A549 (cell line): ENCODE measurements at regions not wholly inside any gene's neighbourhood (a gene's known extent, or its start where the extent isn't known, plus 50 kb on each side); places are given as distances from the start of the nearest gene placed in this dataset.

Source experiments
- ATAC-seq, 2 experiments: fragments of 200-7000 bp in 1 of 2; fragments of >200 bp in 1 of 2; cut with Nextera tagmentation in 1 of 2; cut with Tn5 transposase in 1 of 2; 3 replicates each; pipeline versions ENCODE4 v1.8.0 to v1.9.1; 2018 to 2020; ENCODE audit warnings: mild to moderate bottlenecking in 1 of 2, moderate library complexity in 1 of 2
- CTCF ChIA-PET: fragments of 300-600 bp; sonication (Branson Sonifier 250); formaldehyde crosslinking; extraction: SDS; loops from one replicate; lab custom pipeline; 2021; ENCODE audit warnings: antibody characterized with exemption, inconsistent platforms; lab: Yijun Ruan, JAX
- POLR2A ChIA-PET: fragments of 350-600 bp; formaldehyde crosslinking; extraction: SDS; loops from one replicate; lab custom pipeline; 2021; ENCODE audit warnings: antibody characterized with exemption, inconsistent platforms; lab: Yijun Ruan, JAX
- DNase-seq, 2 experiments: peaks; one replicate each; pipeline versions ENCODE4 v3.0.0 to v3.0.0-alpha.2; 2011 to 2016; ENCODE audit warnings: low read depth in 1 of 2, low spot score in 1 of 2
- FAIRE-seq: peaks from 2 replicates; lab custom pipeline; 2011; peaks lifted over from hg19 to GRCh38; lab: Jason Lieb, UNC
- H3K27ac ChIP-seq, 2 experiments: fragments of >200 bp; sonication (Bioruptor Twin); formaldehyde crosslinking; 3 replicates each; pipeline ENCODE4 v1.5.1; 2016 to 2017
- H3K4me1 ChIP-seq: fragments of >200 bp; sonication (Bioruptor Twin); formaldehyde crosslinking; 3 replicates; pipeline ENCODE4 v1.6.1; 2016
- H3K4me2 ChIP-seq: fragments of >200 bp; sonication (Bioruptor Twin); formaldehyde crosslinking; 3 replicates; pipeline ENCODE4 v1.6.1; 2016
- H3K4me3 ChIP-seq: fragments of >200 bp; sonication (Bioruptor Twin); formaldehyde crosslinking; 3 replicates; pipeline ENCODE4 v1.5.1; 2016
- H3K9me3 ChIP-seq: fragments of >200 bp; sonication (Bioruptor Twin); formaldehyde crosslinking; 3 replicates; pipeline ENCODE4 v1.6.1; 2016
- BHLHE40 ChIP-seq: IDR thresholded peaks from 2 replicates; pipeline ENCODE4 v1.6.1; 2012; ENCODE audit warnings: low read depth, low read length, inconsistent platforms
- CBX2 ChIP-seq: fragments of 200-600 bp; sonication (generic); IDR thresholded peaks from 2 replicates; pipeline ENCODE4 v1.6.1; 2016; ENCODE audit warnings: low read depth, mild to moderate bottlenecking, borderline replicate concordance
- CBX8 ChIP-seq: fragments of 200-600 bp; sonication (generic); IDR thresholded peaks from 2 replicates; pipeline ENCODE4 v1.6.1; 2016
- CEBPB ChIP-seq, 2 experiments: fragments of >200 bp in 1 of 2; sonication (Bioruptor Twin) in 1 of 2; formaldehyde crosslinking in 1 of 2; IDR thresholded peaks; 2 replicates each; pipeline ENCODE4 v1.6.1; 2012 to 2016
- EHF ChIP-seq: fragments of 250-450 bp; sonication (Bioruptor Pico); IDR thresholded peaks from 2 replicates; pipeline ENCODE4 v1.5.0; 2020; ENCODE audit warnings: mild to moderate bottlenecking
- EP300 ChIP-seq, 2 experiments: fragments of >200 bp; sonication (Bioruptor Twin); formaldehyde crosslinking; IDR thresholded peaks; 2 replicates in 1 of 2; 3 replicates in 1 of 2; pipeline ENCODE4 v1.6.1; 2016 to 2017
- ESRRA ChIP-seq: fragments of 150-350 bp; IDR thresholded peaks from 2 replicates; pipeline ENCODE4 v1.6.1; 2014; ENCODE audit warnings: mild to moderate bottlenecking, low read length, borderline replicate concordance
- FOSB ChIP-seq: fragments of 250-450 bp; sonication (Bioruptor Pico); IDR thresholded peaks from 2 replicates; pipeline ENCODE4 v1.5.0; 2020; ENCODE audit warnings: mild to moderate bottlenecking, moderate library complexity
- GATA3 ChIP-seq: IDR thresholded peaks from 2 replicates; pipeline ENCODE4 v1.6.1; 2012; ENCODE audit warnings: borderline replicate concordance
- HDAC2 ChIP-seq: fragments of 200-600 bp; sonication (generic); IDR thresholded peaks from 2 replicates; pipeline ENCODE4 v1.6.1; 2016
- HEYL ChIP-seq: fragments of 250-450 bp; sonication (Bioruptor Pico); IDR thresholded peaks from 2 replicates; pipeline ENCODE4 v1.8.0; 2021; ENCODE audit warnings: mild to moderate bottlenecking, moderate library complexity
- HOXB5 ChIP-seq: fragments of 250-450 bp; sonication (Bioruptor Pico); IDR thresholded peaks from 2 replicates; pipeline ENCODE4 v1.5.0; 2020; ENCODE audit warnings: mild to moderate bottlenecking, moderate library complexity
- MAZ ChIP-seq: fragments of 150-350 bp; IDR thresholded peaks from 2 replicates; pipeline ENCODE4 v1.6.1; 2014; ENCODE audit warnings: antibody characterized with exemption, low read depth, low read length, borderline replicate concordance
- NPAS2 ChIP-seq: fragments of 250-450 bp; sonication (Bioruptor Pico); IDR thresholded peaks from 2 replicates; pipeline ENCODE4 v1.8.0; 2022; ENCODE audit warnings: mild to moderate bottlenecking, moderate library complexity, borderline replicate concordance
- PHF8 ChIP-seq: fragments of 200-600 bp; sonication (generic); IDR thresholded peaks from 2 replicates; pipeline ENCODE4 v1.6.1; 2016; ENCODE audit warnings: low read depth, mild to moderate bottlenecking, antibody characterized with exemption, moderate library complexity, borderline replicate concordance
- POLR2A ChIP-seq: IDR thresholded peaks from 2 replicates; pipeline ENCODE4 v1.6.1; 2012; ENCODE audit warnings: mild to moderate bottlenecking, low read length
- POLR2AphosphoS2 ChIP-seq: conservative IDR thresholded peaks from 2 replicates; pipeline ENCODE4 v1.6.1; 2012; ENCODE audit warnings: low read length, improper control_type of control experiment, inconsistent platforms
- RCOR1 ChIP-seq: fragments of 150-350 bp; IDR thresholded peaks from 2 replicates; pipeline ENCODE4 v1.6.1; 2014; ENCODE audit warnings: antibody characterized with exemption, low read length, low read depth
- SMC3 ChIP-seq: fragments of >200 bp; sonication (Bioruptor Twin); formaldehyde crosslinking; IDR thresholded peaks from 3 replicates; pipeline ENCODE4 v1.6.1; 2018; ENCODE audit warnings: inconsistent platforms
- ZSCAN20 ChIP-seq: fragments of 250-450 bp; sonication (Bioruptor Pico); IDR thresholded peaks from 2 replicates; pipeline ENCODE4 v1.8.0; 2022; ENCODE audit warnings: mild to moderate bottlenecking, moderate library complexity
- WGBS: methylation state at CpG from one replicate; pipeline ENCODE4 v1.1.6; 2017; ENCODE audit errors: missing lambda C conversion rate; 5-methylcytosine and 5-hydroxymethylcytosine counted together
- TF ChIP-seq, protein P1 (sequence below): fragments of >200 bp; sonication (Bioruptor Twin); formaldehyde crosslinking; IDR thresholded peaks from 3 replicates; pipeline ENCODE4 v1.6.1; 2016
- TF ChIP-seq, protein P2 (sequence below): fragments of 150-350 bp; IDR thresholded peaks from 2 replicates; pipeline ENCODE4 v1.6.1; 2014; ENCODE audit warnings: low read depth, mild to moderate bottlenecking, low read length
- TF ChIP-seq, protein P3 (sequence below): IDR thresholded peaks from 2 replicates; pipeline ENCODE4 v1.6.1; 2012
- TF ChIP-seq, protein P4 (sequence below): IDR thresholded peaks from 2 replicates; pipeline ENCODE4 v1.6.1; 2012
- TF ChIP-seq, protein P5 (sequence below): fragments of >200 bp; sonication (Bioruptor Twin); formaldehyde crosslinking; IDR thresholded peaks from 2 replicates; pipeline ENCODE4 v1.6.1; 2016

DNA sequence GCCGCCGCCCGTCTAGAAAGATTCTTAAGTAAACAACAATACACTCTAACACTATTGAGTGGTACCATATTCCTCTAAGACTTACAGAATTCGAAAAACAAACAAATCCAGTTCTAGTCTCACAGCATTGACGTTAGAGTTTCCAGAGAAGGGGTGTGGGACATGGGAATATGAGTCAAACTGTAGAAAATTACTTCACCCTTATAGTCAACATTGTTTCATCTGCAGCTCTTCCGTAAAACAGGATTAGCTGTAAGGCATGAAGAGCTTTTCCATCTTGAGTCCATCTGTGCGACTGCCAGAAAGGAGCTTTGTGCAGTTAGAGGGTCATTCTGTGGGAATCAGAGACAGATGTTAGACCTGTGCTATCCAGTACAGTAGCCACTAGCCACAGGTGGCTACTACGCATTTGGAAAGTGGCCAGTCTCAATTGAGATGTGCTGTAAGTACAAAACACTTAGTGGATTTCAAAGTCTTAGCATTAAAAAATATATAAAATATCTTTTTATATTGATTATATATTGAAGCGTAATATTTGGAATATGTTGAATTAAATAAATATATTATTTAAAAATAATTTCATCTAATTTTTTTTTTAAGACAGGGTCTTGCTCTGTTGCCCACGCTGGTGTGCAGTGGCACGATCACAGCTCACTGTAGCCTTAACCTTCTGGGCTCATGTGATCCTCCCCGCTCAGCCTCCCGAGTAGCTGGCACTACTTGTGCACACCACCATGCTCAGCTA, 79.8 kb upstream of the MPP7 start:
- Histone ChIP-seq H3K4me1 (no peaks in the 10 kb centered on the region), H3K4me3 (peak overlapping the region; percentile 29; the same call in 2 of the 3 replicates), H3K27ac (no peak overlapping the region), H3K9me3 (no peaks in the 10 kb centered on the region), H3K4me2 (peak overlapping the region; percentile 65)
- CTCF ChIA-PET, result interaction anchor here (0.9 to 12.0 kb wide), 13 partner anchors 10 to 1013 kb away, joined by 3 to 165 read pairs (median 7); partner anchors contain the start of gene MPP7
- no peak for FAIRE-seq
- ATAC-seq, result no peak
- peak in 1 of 2 experiments; percentile 32 for DNase-seq
- POLR2A ChIA-PET, result no interaction called here
- WGBS, result 26% methylated on average over 13 of the region's 13 CpGs
- TF ChIP-seq NPAS2 (CRISPR knock-in tag), result no peak
- TF ChIP-seq HEYL (CRISPR knock-in tag), result no peak
- no peak for TF ChIP-seq CBX8
- TF ChIP-seq SMC3, result no peak
- TF ChIP-seq, protein P1, sequence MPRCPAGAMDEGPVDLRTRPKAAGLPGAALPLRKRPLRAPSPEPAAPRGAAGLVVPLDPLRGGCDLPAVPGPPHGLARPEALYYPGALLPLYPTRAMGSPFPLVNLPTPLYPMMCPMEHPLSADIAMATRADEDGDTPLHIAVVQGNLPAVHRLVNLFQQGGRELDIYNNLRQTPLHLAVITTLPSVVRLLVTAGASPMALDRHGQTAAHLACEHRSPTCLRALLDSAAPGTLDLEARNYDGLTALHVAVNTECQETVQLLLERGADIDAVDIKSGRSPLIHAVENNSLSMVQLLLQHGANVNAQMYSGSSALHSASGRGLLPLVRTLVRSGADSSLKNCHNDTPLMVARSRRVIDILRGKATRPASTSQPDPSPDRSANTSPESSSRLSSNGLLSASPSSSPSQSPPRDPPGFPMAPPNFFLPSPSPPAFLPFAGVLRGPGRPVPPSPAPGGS, result no peak
- TF ChIP-seq POLR2A, result no peak
- TF ChIP-seq CBX2, result no peak
- TF ChIP-seq, protein P2, sequence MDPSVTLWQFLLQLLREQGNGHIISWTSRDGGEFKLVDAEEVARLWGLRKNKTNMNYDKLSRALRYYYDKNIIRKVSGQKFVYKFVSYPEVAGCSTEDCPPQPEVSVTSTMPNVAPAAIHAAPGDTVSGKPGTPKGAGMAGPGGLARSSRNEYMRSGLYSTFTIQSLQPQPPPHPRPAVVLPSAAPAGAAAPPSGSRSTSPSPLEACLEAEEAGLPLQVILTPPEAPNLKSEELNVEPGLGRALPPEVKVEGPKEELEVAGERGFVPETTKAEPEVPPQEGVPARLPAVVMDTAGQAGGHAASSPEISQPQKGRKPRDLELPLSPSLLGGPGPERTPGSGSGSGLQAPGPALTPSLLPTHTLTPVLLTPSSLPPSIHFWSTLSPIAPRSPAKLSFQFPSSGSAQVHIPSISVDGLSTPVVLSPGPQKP, result no peak
- TF ChIP-seq EP300 (IDR thresholded peaks at IDR 0.05), result no peak
- no peak for TF ChIP-seq HOXB5 (CRISPR knock-in tag)

DNA sequence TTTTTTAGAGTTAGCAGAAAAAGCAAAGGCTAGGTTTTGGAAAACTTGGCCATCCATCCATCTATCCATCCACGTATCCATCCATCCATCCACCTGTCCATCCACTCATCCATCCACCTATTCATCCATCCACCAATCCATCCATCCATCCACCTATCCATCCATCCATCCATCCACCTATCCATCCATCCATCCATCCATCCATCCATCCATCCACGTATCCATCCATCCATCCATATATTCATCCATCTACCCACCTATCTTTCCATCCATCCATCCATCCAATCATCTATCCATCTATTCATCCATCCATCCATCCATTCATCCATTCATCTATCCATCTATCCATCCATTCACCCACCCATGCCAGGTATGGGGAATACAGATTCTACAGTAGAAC, 81.7 kb upstream of the MPP7 start:
- FAIRE-seq (no peak), ATAC-seq (no peak), DNase-seq (no peak)
- 24% methylated on average over 2 of the region's 2 CpGs for WGBS
- CTCF ChIA-PET, result interaction anchor here (1.8 to 12.0 kb wide), 2 partner anchors 134 to 826 kb away, joined by 4 to 165 read pairs; no protein-coding TSS in a partner anchor
- no peak overlapping the region for H3K4me2 ChIP-seq
- TF ChIP-seq FOSB (CRISPR knock-in tag) (no peak), RCOR1 (no peak), EHF (CRISPR knock-in tag) (no peak), PHF8 (no peak), POLR2A (no peak), HOXB5 (CRISPR knock-in tag) (no peak), ZSCAN20 (CRISPR knock-in tag) (no peak)
- TF ChIP-seq, protein P3, sequence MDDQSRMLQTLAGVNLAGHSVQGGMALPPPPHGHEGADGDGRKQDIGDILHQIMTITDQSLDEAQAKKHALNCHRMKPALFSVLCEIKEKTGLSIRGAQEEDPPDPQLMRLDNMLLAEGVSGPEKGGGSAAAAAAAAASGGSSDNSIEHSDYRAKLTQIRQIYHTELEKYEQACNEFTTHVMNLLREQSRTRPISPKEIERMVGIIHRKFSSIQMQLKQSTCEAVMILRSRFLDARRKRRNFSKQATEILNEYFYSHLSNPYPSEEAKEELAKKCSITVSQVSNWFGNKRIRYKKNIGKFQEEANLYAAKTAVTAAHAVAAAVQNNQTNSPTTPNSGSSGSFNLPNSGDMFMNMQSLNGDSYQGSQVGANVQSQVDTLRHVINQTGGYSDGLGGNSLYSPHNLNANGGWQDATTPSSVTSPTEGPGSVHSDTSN, result no peak
- TF ChIP-seq, protein P4, sequence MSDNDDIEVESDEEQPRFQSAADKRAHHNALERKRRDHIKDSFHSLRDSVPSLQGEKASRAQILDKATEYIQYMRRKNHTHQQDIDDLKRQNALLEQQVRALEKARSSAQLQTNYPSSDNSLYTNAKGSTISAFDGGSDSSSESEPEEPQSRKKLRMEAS, result no peak
- H3K4me3 ChIP-seq, result no peak overlapping the region
- POLR2A ChIA-PET, result no interaction called here
- no peaks in the 10 kb centered on the region for H3K9me3 ChIP-seq
- no peak overlapping the region for H3K27ac ChIP-seq
- no peaks in the 10 kb centered on the region for H3K4me1 ChIP-seq

DNA sequence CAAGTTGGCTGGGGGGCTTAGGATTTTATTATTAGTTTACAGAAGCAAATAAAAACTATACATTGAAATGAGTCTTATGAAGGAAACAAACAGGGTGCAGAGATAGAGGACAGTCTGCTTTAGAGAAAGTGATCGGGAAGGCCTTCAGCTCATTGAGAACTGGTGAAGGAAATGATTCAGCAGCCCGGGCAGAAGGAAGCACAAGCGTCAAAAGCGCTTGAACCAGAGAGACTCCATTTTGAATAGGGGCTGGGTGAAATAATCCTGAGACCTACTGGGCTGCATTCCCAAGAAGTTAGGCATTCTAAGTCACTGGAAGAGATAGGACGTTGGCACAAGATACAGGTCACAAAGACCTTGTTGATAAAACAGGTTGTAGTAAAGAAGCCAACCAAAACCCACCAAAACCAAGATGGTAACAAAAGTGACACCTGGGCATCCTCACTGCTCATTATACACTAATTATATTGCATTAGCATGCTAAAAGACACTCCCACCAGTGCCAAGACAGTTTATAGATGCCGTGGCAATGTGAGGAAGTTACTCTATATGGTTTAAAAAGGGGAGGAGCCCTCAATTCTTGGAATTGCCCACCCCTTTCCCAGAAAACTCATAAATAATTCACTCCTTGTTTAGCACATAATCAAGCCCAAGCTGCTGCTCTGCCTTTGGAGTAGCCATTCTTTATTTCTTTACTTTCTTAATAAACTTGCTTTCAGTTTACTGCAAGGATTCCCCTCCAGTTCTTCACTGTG, 83.1 kb upstream of the MPP7 start:
- DNase-seq (no peak), FAIRE-seq (no peak)
- TF ChIP-seq HEYL (CRISPR knock-in tag) (no peak), ESRRA (no peak), GATA3 (no peak), CEBPB (IDR thresholded peaks at IDR 0.05) (no peak), EP300 (IDR thresholded peaks at IDR 0.05) (no peak), MAZ (no peak), POLR2AphosphoS2 (no peak), HDAC2 (no peak), CBX8 (no peak), BHLHE40 (no peak), NPAS2 (CRISPR knock-in tag) (no peak)
- TF ChIP-seq, protein P5, sequence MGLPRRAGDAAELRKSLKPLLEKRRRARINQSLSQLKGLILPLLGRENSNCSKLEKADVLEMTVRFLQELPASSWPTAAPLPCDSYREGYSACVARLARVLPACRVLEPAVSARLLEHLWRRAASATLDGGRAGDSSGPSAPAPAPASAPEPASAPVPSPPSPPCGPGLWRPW, result no peak
- TF ChIP-seq, protein P1, result no peak
- TF ChIP-seq, protein P3, result no peak
- TF ChIP-seq, all 56 proteins: peak for 0
- H3K4me1 ChIP-seq, result no peaks in the 10 kb centered on the region
- no peaks in the 10 kb centered on the region for H3K9me3 ChIP-seq
- no peak overlapping the region for H3K4me3 ChIP-seq
- WGBS, result 31% methylated on average over 6 of the region's 6 CpGs
- no peak for ATAC-seq
- no peak overlapping the region for H3K4me2 ChIP-seq
- ChIA-PET POLR2A (no interaction called here), CTCF (interaction anchor here (1.0 to 12.0 kb wide), 3 partner anchors 7 to 136 kb away, joined by 3 to 165 read pairs (median 4); no protein-coding TSS in a partner anchor)
- H3K27ac ChIP-seq, result no peak overlapping the region
